Anterior cingulate cortex (tissue), 58 donors: ENCODE measurements at regions not wholly inside any gene's neighbourhood (a gene's known extent, or its start where the extent isn't known, plus 50 kb on each side); places are given as distances from the start of the nearest gene placed in this dataset.
A peak's percentile ranks its signal among the peaks of the same experiment; 100 is the strongest.

Source experiments
- DNase-seq, 58 donors: peaks; one replicate each; lab custom pipeline; 2025; lab: John Stamatoyannopoulos, UW

GRCh38 chr3:188077160-188077799, 76.7 kb upstream of the LPP start:
- no peak for DNase-seq

- DNase-seq = no peak
Measured at GRCh38 chr3:188080091-188080490, 73.9 kb upstream of the LPP start.

GRCh38 chr3:188082031-188082430, 71.9 kb upstream of the LPP start:
- DNase-seq = no peak

- no peak for DNase-seq
Measured at GRCh38 chr3:188082450-188082849, 71.5 kb upstream of the LPP start.

GRCh38 chr3:188083011-188083410, 70.9 kb upstream of the LPP start:
- no peak for DNase-seq

- no peak for DNase-seq
Measured at GRCh38 chr3:188084752-188085583, 69.0 kb upstream of the LPP start.

GRCh38 chr3:188085584-188086560, 68.1 kb upstream of the LPP start:
- DNase-seq = no peak

- DNase-seq = no peak
Measured at GRCh38 chr3:188088948-188089685, 64.8 kb upstream of the LPP start.

GRCh38 chr3:188090620-188091309, 63.2 kb upstream of the LPP start:
- DNase-seq = no peak

GRCh38 chr3:188091746-188092145, 62.2 kb upstream of the LPP start:
- no peak for DNase-seq

- no peak for DNase-seq
Measured at GRCh38 chr3:188092648-188093047, 61.3 kb upstream of the LPP start.

GRCh38 chr3:188095431-188095830, 58.5 kb upstream of the LPP start:
- DNase-seq = no peak

GRCh38 chr3:188097791-188098190, 56.2 kb upstream of the LPP start:
- DNase-seq = peak in 14 of 58 donors; percentile 1 to 34 (median 5)

GRCh38 chr3:188099907-188100306, 54.0 kb upstream of the LPP start:
- DNase-seq = no peak

- no peak for DNase-seq
Measured at GRCh38 chr3:188102861-188103547, 51.0 kb upstream of the LPP start.

GRCh38 chr3:188104050-188104449, 49.9 kb upstream of the LPP start:
- no peak for DNase-seq
